GM21390 (cell line): ENCODE measurements at regions not wholly inside any gene's neighbourhood (a gene's known extent, or its start where the extent isn't known, plus 50 kb on each side); places are given as distances from the start of the nearest gene placed in this dataset.

ENCODE experiments used
- ATAC-seq: cut with Tn5 transposase; IDR thresholded peaks from one replicate; pipeline ENCODE4 v1.9.1; 2021; ENCODE audit not compliant: unreplicated experiment

DNA sequence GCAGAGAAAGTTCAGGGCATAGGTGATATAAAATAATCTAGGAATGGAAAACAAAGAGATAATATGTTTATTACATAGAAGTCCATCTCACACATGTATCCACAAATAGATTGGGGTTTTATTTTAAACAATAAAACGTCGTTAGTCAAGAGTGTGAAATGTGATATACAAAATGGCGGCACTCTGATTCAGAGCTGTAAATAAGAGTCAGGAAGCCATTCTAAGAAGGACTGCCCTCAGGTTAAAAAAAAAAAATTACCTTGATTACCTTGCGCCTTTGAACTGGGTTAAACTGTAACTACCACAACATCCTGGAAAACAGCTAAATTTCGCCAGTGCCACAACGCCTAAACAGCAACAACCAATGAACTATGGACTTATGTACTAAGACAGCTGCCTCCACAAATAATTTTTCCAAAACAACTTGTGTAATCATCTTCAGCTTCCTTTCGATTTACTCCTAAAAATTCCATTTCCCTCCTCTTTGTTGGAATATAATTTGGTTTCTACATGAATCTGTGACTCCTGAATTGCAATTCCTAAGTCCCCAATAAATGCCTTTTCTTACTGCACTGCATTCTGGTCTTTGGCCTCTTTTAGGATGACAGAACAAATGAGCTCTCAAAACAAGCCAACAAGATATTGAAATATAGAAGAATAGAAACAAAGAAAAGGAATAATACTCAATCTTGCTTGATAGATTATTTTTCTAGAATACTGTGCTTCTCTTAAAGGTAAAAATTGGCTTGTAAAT is 1019.5 kb upstream of the MAP3K7 start:
- ATAC-seq, result no peak

GRCh38 chr6:91600561-91600960 is 1013.7 kb upstream of the MAP3K7 start:
- ATAC-seq, result no peak

GRCh38 chr6:91590191-91590590 is 1003.3 kb upstream of the MAP3K7 start:
- no peak for ATAC-seq

GRCh38 chr6:91580635-91581034 is 993.8 kb upstream of the MAP3K7 start:
- ATAC-seq, result no peak

- no peak for ATAC-seq
Measured at GRCh38 chr6:91575032-91575431, 988.2 kb upstream of the MAP3K7 start.

DNA sequence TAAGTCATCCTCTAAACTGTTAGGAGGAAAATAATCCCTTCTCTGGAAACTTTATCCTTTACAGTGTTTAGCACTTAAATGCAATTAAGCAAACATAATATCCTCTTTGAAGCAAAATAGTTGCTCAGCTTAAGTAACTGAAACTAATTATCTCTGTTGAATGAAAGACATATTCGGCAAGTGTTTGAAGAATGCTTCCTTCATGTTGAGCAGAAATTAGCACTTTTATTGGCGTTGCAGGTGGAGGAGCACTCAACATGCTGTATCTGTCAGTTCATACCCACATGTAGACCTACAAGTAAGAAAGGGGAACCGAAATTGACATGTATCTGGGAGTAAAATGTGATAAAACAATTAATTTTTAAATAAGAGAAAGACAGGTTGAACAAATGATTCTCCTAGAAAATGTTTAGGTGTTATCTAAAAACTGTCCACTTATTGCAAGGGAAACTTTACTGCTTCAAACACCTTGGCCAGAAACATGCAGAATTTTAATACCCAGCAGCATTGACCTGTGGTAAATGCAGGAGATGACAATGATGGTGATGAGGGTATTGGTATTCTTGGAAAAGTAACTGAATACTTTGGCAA is 987.0 kb upstream of the MAP3K7 start:
- no peak for ATAC-seq

- no peak for ATAC-seq
Measured at GRCh38 chr6:91572878-91573277, 986.0 kb upstream of the MAP3K7 start.

DNA sequence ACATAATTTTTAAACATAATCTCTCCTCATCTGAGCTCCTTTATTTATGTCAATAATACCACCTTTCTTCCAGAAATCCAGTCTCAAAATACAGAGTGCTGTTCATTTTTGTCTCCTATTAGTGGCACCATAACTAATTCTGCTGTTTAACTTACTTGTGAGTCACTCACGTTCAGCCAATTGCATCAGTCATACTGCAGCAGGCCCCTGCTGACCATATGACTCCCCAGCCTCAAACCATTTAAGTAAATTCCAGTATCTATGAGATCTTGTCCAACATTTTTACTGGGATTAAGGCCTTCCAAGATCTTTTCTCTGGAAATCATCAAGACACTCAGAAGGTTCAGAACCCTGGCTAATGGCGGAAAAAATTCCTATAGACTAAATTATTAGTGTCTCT is 982.2 kb upstream of the MAP3K7 start:
- no peak for ATAC-seq

GRCh38 chr6:91566467-91566866 is 979.6 kb upstream of the MAP3K7 start:
- no peak for ATAC-seq

DNA sequence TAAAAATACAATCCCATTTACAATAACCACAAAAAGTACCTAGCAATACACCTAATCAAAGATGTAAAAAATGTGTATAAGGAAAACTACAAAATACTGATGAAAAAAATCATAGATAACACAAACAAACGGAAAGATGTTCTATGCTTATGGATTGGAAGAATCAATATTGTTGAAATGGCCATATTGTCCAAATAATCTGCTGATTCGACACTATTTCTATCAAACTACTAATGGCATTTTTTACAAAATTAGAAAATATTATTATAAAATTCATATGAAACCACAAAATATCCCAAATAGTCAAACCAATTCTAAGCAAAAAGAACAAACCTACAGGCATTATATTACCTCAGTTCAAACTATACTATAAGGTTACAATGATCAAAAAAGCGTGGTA is 978.3 kb upstream of the MAP3K7 start:
- no peak for ATAC-seq

DNA sequence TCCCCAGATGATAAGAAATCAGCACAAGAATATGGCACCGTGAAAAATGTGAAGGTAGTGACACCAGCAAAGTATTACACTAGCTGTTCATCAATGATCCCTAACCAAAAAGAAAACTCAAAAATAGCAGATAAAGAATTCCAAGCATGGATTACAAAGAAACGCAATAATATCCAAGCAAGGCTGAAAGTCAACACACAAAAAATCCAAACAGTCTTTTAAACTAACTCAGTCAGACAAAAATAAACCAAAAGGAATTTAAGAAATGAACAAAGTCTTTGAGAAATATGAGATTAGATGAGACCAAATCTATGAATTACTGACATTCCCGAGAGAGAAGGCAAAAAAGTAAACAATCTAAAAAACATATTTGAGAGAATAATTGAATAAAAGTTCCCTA is 976.1 kb upstream of the MAP3K7 start:
- ATAC-seq, result no peak

GRCh38 chr6:91560409-91560808 is 973.5 kb upstream of the MAP3K7 start:
- no peak for ATAC-seq

GRCh38 chr6:91540902-91541301 is 954.0 kb upstream of the MAP3K7 start:
- ATAC-seq, result no peak

DNA sequence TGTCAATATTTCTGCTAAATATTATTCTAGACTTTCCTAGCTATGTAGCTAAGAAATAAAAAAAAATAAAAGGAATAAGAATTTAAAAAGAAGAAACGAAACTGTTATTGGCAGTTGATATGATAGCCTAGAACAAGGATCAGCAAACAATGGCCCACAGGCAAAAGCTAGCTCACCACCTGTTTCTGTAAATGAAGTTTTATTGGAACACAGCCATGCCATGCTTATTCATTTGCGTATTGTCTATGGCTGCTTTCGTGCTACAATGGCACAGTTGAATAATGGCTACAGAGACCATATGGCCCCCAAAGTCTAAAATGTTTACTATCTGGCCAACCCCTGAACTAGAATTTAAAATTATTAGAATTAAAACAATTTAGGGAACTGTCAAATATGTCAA is 952.6 kb upstream of the MAP3K7 start:
- ATAC-seq, result no peak

- ATAC-seq, result no peak
Measured at GRCh38 chr6:91538622-91539021, 951.8 kb upstream of the MAP3K7 start.

DNA sequence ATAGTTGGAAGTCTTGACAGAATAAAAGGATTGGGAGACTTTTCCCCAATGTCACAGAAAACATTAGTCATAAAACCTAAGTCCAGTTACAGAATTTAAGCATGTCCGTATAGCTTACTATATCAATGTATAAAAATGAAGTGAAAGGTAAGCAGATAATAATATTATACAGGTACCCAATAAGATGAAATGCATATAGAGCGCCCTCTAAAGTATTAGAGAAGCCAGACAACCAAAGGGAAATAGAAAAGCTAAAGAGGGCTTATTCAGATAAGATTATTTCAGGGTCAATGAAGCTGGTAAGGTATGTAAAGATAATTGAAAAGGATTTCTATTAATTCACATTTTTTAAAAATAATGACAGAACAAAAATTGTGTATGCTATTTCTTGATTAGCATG is 947.7 kb upstream of the MAP3K7 start:
- no peak for ATAC-seq

GRCh38 chr6:91523511-91523910 is 936.6 kb upstream of the MAP3K7 start:
- ATAC-seq, result no peak

DNA sequence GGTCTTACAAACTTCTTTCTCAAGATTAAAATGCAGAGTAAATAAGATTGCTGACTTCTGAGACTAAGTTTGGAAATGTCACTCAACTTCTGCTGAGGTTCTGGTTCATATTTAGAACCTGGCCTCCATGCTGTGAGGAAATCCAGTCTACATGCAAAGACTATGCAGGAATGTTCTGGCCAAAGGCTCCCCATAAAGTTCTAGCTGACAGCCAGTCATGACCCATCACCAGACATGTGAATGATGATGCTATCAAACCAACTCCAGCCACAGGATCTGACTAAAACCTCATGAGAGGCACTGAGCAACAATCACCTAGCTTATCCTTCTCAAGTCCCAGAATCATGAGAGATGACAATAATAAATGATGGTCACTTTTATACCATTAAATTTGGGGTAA is 935.1 kb upstream of the MAP3K7 start:
- ATAC-seq, result no peak

- no peak for ATAC-seq
Measured at GRCh38 chr6:91509711-91510110, 922.8 kb upstream of the MAP3K7 start.

GRCh38 chr6:91509039-91509438 is 922.2 kb upstream of the MAP3K7 start:
- no peak for ATAC-seq

DNA sequence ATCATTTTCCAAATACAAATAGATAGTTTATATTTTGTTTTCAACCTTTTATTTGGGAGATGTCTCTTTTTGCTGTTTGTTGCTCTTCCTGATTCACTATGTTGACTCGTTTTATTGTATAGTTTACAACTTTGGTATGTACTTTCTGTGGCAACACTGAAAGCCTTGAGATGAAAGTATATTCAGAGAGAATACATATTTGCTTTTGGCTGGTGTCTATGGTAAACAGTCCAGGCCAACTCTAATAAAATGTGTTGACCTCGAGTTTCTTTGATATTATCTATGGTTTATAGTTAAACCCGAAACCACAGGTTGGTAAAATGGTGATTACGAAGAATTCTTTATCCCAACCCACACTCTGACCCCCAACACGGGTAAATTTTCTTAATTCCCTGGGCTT is 919.6 kb upstream of the MAP3K7 start:
- no peak for ATAC-seq

DNA sequence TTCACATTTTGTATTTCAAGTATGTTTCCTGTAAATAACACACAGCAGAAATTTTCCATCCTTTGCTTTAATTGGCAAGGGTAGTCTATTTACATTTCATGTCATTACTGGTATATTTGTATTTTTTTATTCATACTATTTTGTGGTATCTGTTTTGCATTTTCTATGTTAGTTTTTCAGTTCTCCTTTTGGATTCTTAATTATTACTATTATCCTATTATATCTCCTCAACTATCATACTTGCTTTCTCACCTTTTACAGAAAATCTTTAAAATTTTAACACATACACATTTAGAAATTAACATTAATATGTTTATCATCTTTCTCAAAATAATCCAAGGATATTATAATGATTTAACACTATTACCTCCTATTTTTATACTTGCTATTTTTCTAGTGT is 918.3 kb upstream of the MAP3K7 start:
- ATAC-seq, result no peak

GRCh38 chr6:91501930-91502329 is 915.1 kb upstream of the MAP3K7 start:
- no peak for ATAC-seq
